ENCODE measurements at regions not wholly inside any gene's neighbourhood (a gene's known extent, or its start where the extent isn't known, plus 50 kb on each side); places are given as distances from the start of the nearest gene placed in this dataset.

DNA sequence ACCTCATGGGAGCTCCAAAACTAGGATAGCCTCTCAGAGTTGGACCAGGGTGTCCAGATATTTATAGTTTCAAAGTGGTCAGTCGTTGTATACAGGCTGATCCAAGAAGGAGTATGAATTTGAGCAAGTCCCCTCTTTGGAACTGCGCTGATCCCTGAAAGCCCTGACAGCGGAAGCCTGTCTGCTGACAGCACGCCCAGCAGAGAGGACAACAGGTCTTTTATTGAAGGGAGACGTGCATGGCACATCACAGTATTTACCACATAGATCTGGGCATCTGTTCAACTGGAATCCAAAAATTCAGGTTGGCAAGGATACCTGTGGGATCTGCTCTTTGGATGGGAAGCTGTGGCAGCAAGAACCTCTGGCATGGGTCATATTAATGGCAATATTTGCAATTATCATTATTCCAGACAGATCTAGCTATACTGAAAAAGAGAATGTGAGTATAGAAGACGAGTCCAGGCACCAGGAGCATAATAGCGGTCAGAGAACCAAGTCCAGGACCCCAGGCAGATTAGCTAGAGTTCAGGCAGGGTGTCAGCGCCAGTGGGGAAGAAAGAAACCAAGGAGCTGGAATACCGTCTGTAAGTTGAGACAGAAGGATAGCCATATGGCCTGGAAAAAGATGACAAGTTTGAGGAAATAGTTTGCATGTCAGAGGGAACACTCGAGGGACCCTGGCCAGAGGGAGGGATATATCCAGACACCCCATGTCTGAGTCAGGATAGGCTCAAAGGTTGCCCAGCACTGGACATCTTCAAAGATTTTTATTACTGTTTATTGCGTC lies 260.4 kb upstream of the FANCL start:
- H3K4me3 Mint-ChIP-seq = no peak overlapping the region
- peaks cover 0 to 3% (median 0%) of the 10 kb centered on the region in 7 donors for H3K9me3 Mint-ChIP-seq
- Histone ChIP-seq H3K36me3 (ENCODE audit: control insufficient read depth, insufficient read depth, low read length) (no peaks in the 10 kb centered on the region), H3K4me1 (ENCODE audit: control insufficient read depth, insufficient read depth, low read length, poor library complexity, severe bottlenecking) (no peaks in the 10 kb centered on the region), H3K4me3 (ENCODE audit: low read depth, low read length) (no peak overlapping the region), H3K27ac (ENCODE audit: insufficient read depth, low read length, poor library complexity, severe bottlenecking) (no peak overlapping the region), H3K27me3 (ENCODE audit: control insufficient read depth, insufficient read depth, low read length) (no peaks in the 10 kb centered on the region), H3K9me3 (ENCODE audit: control insufficient read depth in 2 of 2, low read length in 2 of 2) (no peaks in the 10 kb centered on the region)
- H3K27me3 Mint-ChIP-seq = no peaks in the 10 kb centered on the region
- no peaks in the 10 kb centered on the region for H3K4me1 Mint-ChIP-seq
- H3K27ac Mint-ChIP-seq = no peak overlapping the region
- no peak for ATAC-seq (ENCODE audit: low read depth in 2 of 2)
- H3K36me3 Mint-ChIP-seq = no peaks in the 10 kb centered on the region
- no peak for DNase-seq

DNA sequence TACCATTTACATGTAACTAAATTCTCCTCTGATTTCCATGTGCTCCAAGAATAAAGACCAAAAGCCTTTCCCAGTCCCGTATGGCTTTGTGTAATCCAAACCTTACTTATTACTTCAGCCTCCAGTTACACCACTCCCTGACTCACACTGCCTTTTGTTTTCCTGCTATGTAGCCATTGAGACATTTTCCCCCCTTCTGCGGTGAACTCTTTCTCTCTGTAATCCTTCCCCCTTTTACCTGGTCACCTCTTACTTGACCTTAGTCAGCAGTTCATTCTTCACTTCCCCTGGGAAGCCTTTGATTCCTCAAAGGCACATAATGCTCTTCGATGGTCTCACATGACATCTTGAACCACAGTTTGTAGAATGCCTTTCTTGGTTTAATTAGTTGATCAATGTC lies 256.0 kb upstream of the FANCL start:
- DNase-seq = no peak
- ATAC-seq (ENCODE audit: low read depth in 2 of 2) = no peak
- Histone ChIP-seq H3K4me1 (ENCODE audit: control insufficient read depth, insufficient read depth, low read length, poor library complexity, severe bottlenecking) (no peaks in the 10 kb centered on the region), H3K36me3 (ENCODE audit: control insufficient read depth, insufficient read depth, low read length) (no peaks in the 10 kb centered on the region), H3K4me3 (ENCODE audit: low read depth, low read length) (no peak overlapping the region), H3K27ac (ENCODE audit: insufficient read depth, low read length, poor library complexity, severe bottlenecking) (no peak overlapping the region), H3K27me3 (ENCODE audit: control insufficient read depth, insufficient read depth, low read length) (no peaks in the 10 kb centered on the region), H3K9me3 (ENCODE audit: control insufficient read depth in 2 of 2, low read length in 2 of 2) (no peaks in the 10 kb centered on the region)
- no peak overlapping the region for H3K4me3 Mint-ChIP-seq
- no peaks in the 10 kb centered on the region for H3K9me3 Mint-ChIP-seq
- no peaks in the 10 kb centered on the region for H3K27me3 Mint-ChIP-seq
- H3K27ac Mint-ChIP-seq = no peak overlapping the region
- H3K36me3 Mint-ChIP-seq = no peaks in the 10 kb centered on the region
- H3K4me1 Mint-ChIP-seq = no peaks in the 10 kb centered on the region

DNA sequence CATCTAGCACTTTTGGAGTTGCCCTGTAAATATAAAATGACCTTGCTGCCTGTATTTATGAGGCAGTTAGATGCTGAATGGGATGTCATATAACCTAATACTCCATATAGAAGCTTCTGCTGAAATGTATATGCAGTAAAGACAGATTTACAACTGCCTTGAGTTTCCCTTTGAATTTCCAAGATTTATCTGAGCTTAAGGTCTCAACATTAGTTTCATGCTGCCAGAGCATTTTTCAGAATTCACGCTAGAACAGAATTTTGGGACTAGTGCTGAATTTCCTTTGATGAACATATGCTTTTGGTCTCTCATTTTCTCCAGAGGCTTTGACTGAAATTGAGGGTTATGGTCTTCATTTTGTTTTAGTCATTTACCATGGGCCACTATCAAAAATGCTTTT lies 254.7 kb upstream of the FANCL start:
- H3K4me1 Mint-ChIP-seq = no peaks in the 10 kb centered on the region
- H3K27ac Mint-ChIP-seq = no peak overlapping the region

DNA sequence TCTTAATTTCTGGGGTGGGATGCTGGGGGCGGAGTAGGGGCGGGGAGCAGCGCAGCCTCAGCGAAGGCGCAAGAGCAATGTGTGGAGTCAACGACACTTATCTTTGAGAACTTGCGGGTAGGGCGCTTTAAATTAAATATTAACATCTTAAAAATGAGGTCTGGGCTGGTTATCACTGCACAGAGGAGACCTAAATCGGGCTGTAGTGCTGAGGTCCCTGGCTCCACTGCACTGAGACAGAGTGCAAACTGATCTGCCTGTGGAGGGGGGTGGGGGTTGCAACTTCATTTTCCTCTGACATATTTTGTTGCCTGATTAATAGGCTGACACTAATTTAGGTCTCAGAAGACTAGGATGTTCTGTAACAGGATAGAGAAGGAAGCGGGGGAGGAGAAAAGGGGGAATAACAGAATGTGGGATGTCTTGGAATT lies 253.0 kb upstream of the FANCL start:
- H3K27ac Mint-ChIP-seq = no peak overlapping the region
- no peak overlapping the region for H3K27ac ChIP-seq (ENCODE audit: insufficient read depth, low read length, poor library complexity, severe bottlenecking)
- no peaks in the 10 kb centered on the region for H3K4me1 ChIP-seq (ENCODE audit: control insufficient read depth, insufficient read depth, low read length, poor library complexity, severe bottlenecking)

More for the DNA sequence above, 254.7 kb upstream of the FANCL start:
- Histone ChIP-seq H3K36me3 (ENCODE audit: control insufficient read depth, insufficient read depth, low read length) (no peaks in the 10 kb centered on the region), H3K9me3 (ENCODE audit: control insufficient read depth in 2 of 2, low read length in 2 of 2) (no peaks in the 10 kb centered on the region), H3K4me1 (ENCODE audit: control insufficient read depth, insufficient read depth, low read length, poor library complexity, severe bottlenecking) (no peaks in the 10 kb centered on the region), H3K27me3 (ENCODE audit: control insufficient read depth, insufficient read depth, low read length) (no peaks in the 10 kb centered on the region), H3K27ac (ENCODE audit: insufficient read depth, low read length, poor library complexity, severe bottlenecking) (no peak overlapping the region), H3K4me3 (ENCODE audit: low read depth, low read length) (no peak overlapping the region)
- Mint-ChIP-seq H3K4me3 (no peak overlapping the region), H3K36me3 (no peaks in the 10 kb centered on the region), H3K9me3 (no peaks in the 10 kb centered on the region), H3K27me3 (no peaks in the 10 kb centered on the region)
- ATAC-seq (ENCODE audit: low read depth in 2 of 2) (no peak), DNase-seq (no peak)

DNA sequence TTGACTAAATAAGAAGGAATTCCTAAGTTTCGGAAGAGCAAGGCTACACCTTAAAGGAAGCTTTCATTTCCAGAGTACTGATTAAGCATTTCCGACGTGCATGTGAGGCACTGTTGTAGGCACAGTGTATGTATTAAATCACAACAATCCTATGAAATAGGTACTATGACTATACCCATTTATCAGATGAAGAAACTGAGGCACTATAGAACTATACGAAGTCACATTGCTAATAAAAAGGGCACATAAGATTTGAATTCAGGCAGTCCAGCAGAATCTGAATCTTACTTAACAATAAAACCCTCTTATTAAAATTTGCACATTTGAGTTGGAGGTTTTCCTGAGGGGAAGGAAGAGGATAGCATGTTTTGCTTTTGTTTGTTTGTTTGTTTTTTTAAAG lies 243.5 kb upstream of the FANCL start:
- no peaks in the 10 kb centered on the region for H3K36me3 Mint-ChIP-seq
- H3K9me3 Mint-ChIP-seq = peaks cover 0 to 9% (median 6%) of the 10 kb centered on the region in 7 donors
- DNase-seq (no peak), ATAC-seq (ENCODE audit: low read depth in 2 of 2) (no peak)
- Histone ChIP-seq H3K4me1 (ENCODE audit: control insufficient read depth, insufficient read depth, low read length, poor library complexity, severe bottlenecking) (no peaks in the 10 kb centered on the region), H3K27ac (ENCODE audit: insufficient read depth, low read length, poor library complexity, severe bottlenecking) (no peak overlapping the region), H3K9me3 (ENCODE audit: control insufficient read depth in 2 of 2, low read length in 2 of 2) (no peaks in the 10 kb centered on the region), H3K27me3 (ENCODE audit: control insufficient read depth, insufficient read depth, low read length) (no peaks in the 10 kb centered on the region), H3K4me3 (ENCODE audit: low read depth, low read length) (no peak overlapping the region), H3K36me3 (ENCODE audit: control insufficient read depth, insufficient read depth, low read length) (no peaks in the 10 kb centered on the region)
- no peaks in the 10 kb centered on the region for H3K27me3 Mint-ChIP-seq
- H3K4me1 Mint-ChIP-seq = no peaks in the 10 kb centered on the region
- H3K27ac Mint-ChIP-seq = no peak overlapping the region
- no peak overlapping the region for H3K4me3 Mint-ChIP-seq

More for the DNA sequence above, 253.0 kb upstream of the FANCL start:
- H3K36me3 ChIP-seq (ENCODE audit: control insufficient read depth, insufficient read depth, low read length) = no peaks in the 10 kb centered on the region
- no peaks in the 10 kb centered on the region for H3K4me1 Mint-ChIP-seq
- H3K36me3 Mint-ChIP-seq = no peaks in the 10 kb centered on the region
- peaks cover 0 to 4% (median 0%) of the 10 kb centered on the region in 7 donors for H3K9me3 Mint-ChIP-seq
- H3K27me3 Mint-ChIP-seq = no peaks in the 10 kb centered on the region
- no peak for DNase-seq
- no peaks in the 10 kb centered on the region for H3K27me3 ChIP-seq (ENCODE audit: control insufficient read depth, insufficient read depth, low read length)
- no peak for ATAC-seq (ENCODE audit: low read depth in 2 of 2)
- no peaks in the 10 kb centered on the region for H3K9me3 ChIP-seq (ENCODE audit: control insufficient read depth in 2 of 2, low read length in 2 of 2)
- H3K4me3 Mint-ChIP-seq = no peak overlapping the region
- H3K4me3 ChIP-seq (ENCODE audit: low read depth, low read length) = no peak overlapping the region

DNA sequence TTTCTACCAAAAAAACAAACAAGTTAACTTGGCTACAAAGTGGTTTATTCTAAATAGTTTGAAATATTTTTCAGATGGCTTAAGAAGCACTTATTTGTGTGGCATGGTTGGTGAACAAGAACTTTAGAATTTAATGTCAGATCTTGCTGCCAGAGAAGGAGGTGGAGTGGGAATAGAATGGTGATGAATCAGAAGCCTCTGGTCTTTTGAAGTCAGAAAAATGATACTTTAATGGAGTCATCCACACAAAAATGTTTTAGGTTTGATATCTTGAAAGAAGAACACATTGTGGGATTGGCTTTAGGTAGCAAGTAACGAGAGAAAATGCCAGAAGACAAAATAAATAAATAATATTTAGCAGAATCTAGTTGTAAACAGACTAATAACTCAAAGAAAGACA lies 243.1 kb upstream of the FANCL start:
- no peak for ATAC-seq (ENCODE audit: low read depth in 2 of 2)
- H3K4me1 Mint-ChIP-seq = no peaks in the 10 kb centered on the region
- DNase-seq = no peak
- Histone ChIP-seq H3K36me3 (ENCODE audit: control insufficient read depth, insufficient read depth, low read length) (no peaks in the 10 kb centered on the region), H3K9me3 (ENCODE audit: control insufficient read depth in 2 of 2, low read length in 2 of 2) (no peaks in the 10 kb centered on the region), H3K27ac (ENCODE audit: insufficient read depth, low read length, poor library complexity, severe bottlenecking) (no peak overlapping the region), H3K4me3 (ENCODE audit: low read depth, low read length) (no peak overlapping the region), H3K4me1 (ENCODE audit: control insufficient read depth, insufficient read depth, low read length, poor library complexity, severe bottlenecking) (no peaks in the 10 kb centered on the region), H3K27me3 (ENCODE audit: control insufficient read depth, insufficient read depth, low read length) (no peaks in the 10 kb centered on the region)
- H3K9me3 Mint-ChIP-seq = peaks cover 0 to 9% (median 6%) of the 10 kb centered on the region in 7 donors
- H3K4me3 Mint-ChIP-seq = no peak overlapping the region
- H3K36me3 Mint-ChIP-seq = no peaks in the 10 kb centered on the region
- no peaks in the 10 kb centered on the region for H3K27me3 Mint-ChIP-seq
- no peak overlapping the region for H3K27ac Mint-ChIP-seq

DNA sequence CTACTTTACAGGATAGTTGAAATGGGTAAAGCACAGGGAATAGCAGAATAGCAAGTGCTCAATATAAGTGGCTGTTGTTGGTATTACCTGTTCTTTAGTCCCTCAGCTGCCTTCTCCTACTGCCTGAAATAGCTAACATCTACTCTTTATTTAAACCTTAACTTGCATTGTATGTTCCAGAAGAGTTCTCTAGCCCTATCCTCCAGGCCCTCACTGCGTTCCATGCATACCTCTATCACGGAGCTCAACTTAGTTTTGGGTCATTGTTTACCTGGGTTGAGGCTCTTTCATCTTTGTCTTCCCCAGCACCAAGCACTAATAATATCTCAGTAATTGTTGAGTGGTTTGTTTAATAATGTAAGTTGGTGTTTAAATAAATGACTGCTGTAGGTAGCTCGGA lies 242.2 kb upstream of the FANCL start:
- Histone ChIP-seq H3K4me1 (ENCODE audit: control insufficient read depth, insufficient read depth, low read length, poor library complexity, severe bottlenecking) (no peaks in the 10 kb centered on the region), H3K36me3 (ENCODE audit: control insufficient read depth, insufficient read depth, low read length) (no peaks in the 10 kb centered on the region), H3K27me3 (ENCODE audit: control insufficient read depth, insufficient read depth, low read length) (no peaks in the 10 kb centered on the region), H3K4me3 (ENCODE audit: low read depth, low read length) (no peak overlapping the region), H3K27ac (ENCODE audit: insufficient read depth, low read length, poor library complexity, severe bottlenecking) (no peak overlapping the region), H3K9me3 (ENCODE audit: control insufficient read depth in 2 of 2, low read length in 2 of 2) (no peaks in the 10 kb centered on the region)
- no peak overlapping the region for H3K27ac Mint-ChIP-seq
- no peaks in the 10 kb centered on the region for H3K27me3 Mint-ChIP-seq
- no peaks in the 10 kb centered on the region for H3K4me1 Mint-ChIP-seq
- no peak for DNase-seq
- H3K9me3 Mint-ChIP-seq = peaks cover 0 to 9% (median 6%) of the 10 kb centered on the region in 7 donors
- H3K36me3 Mint-ChIP-seq = no peaks in the 10 kb centered on the region
- no peak for ATAC-seq (ENCODE audit: low read depth in 2 of 2)
- no peak overlapping the region for H3K4me3 Mint-ChIP-seq

DNA sequence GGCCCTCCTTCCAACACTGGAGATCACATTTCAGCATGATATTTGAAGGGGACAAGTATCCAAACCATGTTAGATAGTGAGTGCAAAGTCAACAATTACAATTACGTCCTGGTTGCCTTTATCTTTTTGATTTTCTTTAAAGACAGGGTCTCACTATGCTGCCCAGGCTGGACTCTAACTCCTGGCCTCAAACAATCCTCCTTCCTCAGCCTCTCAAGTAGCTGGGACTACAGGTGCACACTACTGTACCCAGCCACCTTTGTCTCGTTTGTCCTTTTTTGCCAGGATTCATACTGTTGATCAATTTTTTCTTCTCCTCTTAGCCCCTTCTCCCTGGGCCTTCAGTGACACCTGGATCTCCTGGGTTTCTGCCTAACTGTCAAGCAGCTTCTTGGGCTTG lies 240.5 kb upstream of the FANCL start:
- no peak overlapping the region for H3K27ac ChIP-seq (ENCODE audit: insufficient read depth, low read length, poor library complexity, severe bottlenecking)
- no peak for DNase-seq
- H3K9me3 Mint-ChIP-seq = peaks cover 0 to 9% (median under 1%) of the 10 kb centered on the region in 7 donors

More for the DNA sequence above, 240.5 kb upstream of the FANCL start:
- Histone ChIP-seq H3K27me3 (ENCODE audit: control insufficient read depth, insufficient read depth, low read length) (no peaks in the 10 kb centered on the region), H3K4me3 (ENCODE audit: low read depth, low read length) (no peak overlapping the region), H3K4me1 (ENCODE audit: control insufficient read depth, insufficient read depth, low read length, poor library complexity, severe bottlenecking) (no peaks in the 10 kb centered on the region), H3K9me3 (ENCODE audit: control insufficient read depth in 2 of 2, low read length in 2 of 2) (no peaks in the 10 kb centered on the region), H3K36me3 (ENCODE audit: control insufficient read depth, insufficient read depth, low read length) (no peaks in the 10 kb centered on the region)
- Mint-ChIP-seq H3K4me1 (no peaks in the 10 kb centered on the region), H3K36me3 (no peaks in the 10 kb centered on the region), H3K27ac (no peak overlapping the region), H3K4me3 (no peak overlapping the region), H3K27me3 (no peaks in the 10 kb centered on the region)
- no peak for ATAC-seq (ENCODE audit: low read depth in 2 of 2)

Data from CD4-positive, CD25-positive, alpha-beta regulatory T cell (primary cell).